OCI-LY7 (cell line): ENCODE measurements at regions not wholly inside any gene's neighbourhood (a gene's known extent, or its start where the extent isn't known, plus 50 kb on each side); places are given as distances from the start of the nearest gene placed in this dataset.

Experiments
- BruUV-seq: library from RNA; stranded (reverse); fragments of 400-500 nt; replicated peaks from 2 replicates; lab custom pipeline; 2021; lab: Mats Ljungman, UMichigan
- CTCF ChIA-PET: fragments of 300-600 bp; sonication (Branson Sonifier 250); formaldehyde crosslinking; loops from one replicate; lab custom pipeline; 2022; ENCODE audit warnings: antibody characterized with exemption; ENCODE audit not compliant: unreplicated experiment; lab: Charles Lee
- POLR2A ChIA-PET: fragments of 300-600 bp; sonication (Branson Sonifier 250); formaldehyde crosslinking; loops from one replicate; lab custom pipeline; 2022; ENCODE audit warnings: antibody characterized with exemption; lab: Charles Lee
- DNase-seq: peaks from one replicate; pipeline ENCODE4 v3.0.0-alpha.2; 2015; ENCODE audit warnings: low spot score
- H2AFZ ChIP-seq: fragments of 200-600 bp; sonication (generic), shearing (Covaris generic); 2 replicates; pipeline ENCODE4 v1.6.1; 2014; ENCODE audit warnings: mild to moderate bottlenecking, antibody characterized with exemption, low read length, moderate library complexity
- H3K27ac ChIP-seq: fragments of 200-600 bp; sonication (generic); 2 replicates; pipeline ENCODE4 v1.5.1; 2014; ENCODE audit warnings: mixed run types, low read depth, mild to moderate bottlenecking, moderate library complexity, low read length, inconsistent platforms; ENCODE audit not compliant: poor library complexity, severe bottlenecking
- H3K36me3 ChIP-seq: fragments of 200-600 bp; sonication (generic); 2 replicates; pipeline ENCODE4 v1.6.1; 2014; ENCODE audit warnings: mild to moderate bottlenecking, antibody characterized with exemption, low read length, moderate library complexity, mixed read lengths; ENCODE audit not compliant: insufficient read depth
- H3K4me1 ChIP-seq: fragments of 200-600 bp; sonication (generic); 2 replicates; pipeline ENCODE4 v1.5.1; 2014; ENCODE audit warnings: mild to moderate bottlenecking, low read length; ENCODE audit not compliant: insufficient read depth, poor library complexity, severe bottlenecking
- H3K4me2 ChIP-seq: fragments of 200-600 bp; sonication (generic); 2 replicates; pipeline ENCODE4 v1.6.1; 2014; ENCODE audit warnings: mild to moderate bottlenecking, low read length
- H3K4me3 ChIP-seq: fragments of 200-600 bp; sonication (generic); 2 replicates; pipeline ENCODE4 v1.5.1; 2014; ENCODE audit warnings: mild to moderate bottlenecking, low read depth, low read length; ENCODE audit not compliant: poor library complexity, severe bottlenecking
- H3K79me2 ChIP-seq: fragments of 200-600 bp; sonication (generic); 2 replicates; pipeline ENCODE4 v1.6.1; 2016; ENCODE audit warnings: low read depth, mild to moderate bottlenecking, low read length, moderate library complexity, mixed read lengths; ENCODE audit not compliant: insufficient read depth
- H3K9me2 ChIP-seq: fragments of 200-600 bp; sonication (generic); 2 replicates; pipeline ENCODE4 v1.6.1; 2016; ENCODE audit warnings: mild to moderate bottlenecking, low read length, mixed read lengths; ENCODE audit not compliant: insufficient read depth
- H3K9me3 ChIP-seq: fragments of 200-600 bp; sonication (generic); 2 replicates; pipeline ENCODE4 v1.6.1; 2014; ENCODE audit warnings: mild to moderate bottlenecking, mixed run types, low read length, mixed read lengths
- H4K20me1 ChIP-seq: fragments of 200-600 bp; sonication (generic); 2 replicates; pipeline ENCODE4 v1.6.1; 2014; ENCODE audit warnings: mild to moderate bottlenecking, antibody characterized with exemption, low read length, moderate library complexity, mixed read lengths; ENCODE audit not compliant: insufficient read depth
- CTCF ChIP-seq: fragments of 200-600 bp; sonication (generic); conservative IDR thresholded peaks from 2 replicates; pipeline ENCODE4 v1.5.1; 2014; ENCODE audit warnings: mild to moderate bottlenecking, antibody characterized with exemption, low read length, moderate library complexity, mixed read lengths
- EZH2phosphoT487 ChIP-seq: fragments of 200-600 bp; sonication (generic); IDR thresholded peaks from 2 replicates; pipeline ENCODE4 v1.6.1; 2018; ENCODE audit warnings: low read depth, borderline replicate concordance, mild to moderate bottlenecking, mixed run types, antibody characterized with exemption, low read length, moderate library complexity, mixed read lengths
- intact Hi-C: fragments of 100-400 bp; cut with micrococcal nuclease; formaldehyde crosslinking; loops from one replicate; pipeline ENCODE4 v1.10.0; 2022; ENCODE audit not compliant: unreplicated experiment

GRCh38 chr12:113697651-113698509 is 226.2 kb upstream of the LHX5 start:
- Histone ChIP-seq H3K27ac (no peak overlapping the region), H3K9me3 (no peaks in the 10 kb centered on the region), H2AFZ (no peak overlapping the region), H3K4me1 (no peaks in the 10 kb centered on the region), H3K79me2 (no peaks in the 10 kb centered on the region), H3K9me2 (no peaks in the 10 kb centered on the region), H3K4me3 (no peak overlapping the region), H3K36me3 (no peaks in the 10 kb centered on the region), H3K4me2 (no peak overlapping the region), H4K20me1 (no peaks in the 10 kb centered on the region)
- ChIA-PET POLR2A (no interaction called here), CTCF (no interaction called here)
- intact Hi-C loops = no loop called here
- TF ChIP-seq EZH2phosphoT487 = no peak
- no peak for TF ChIP-seq CTCF
- no TSS peak for BruUV-seq
- no peak for DNase-seq

- BruUV-seq = no TSS peak
- no peak overlapping the region for H3K4me3 ChIP-seq
- ChIA-PET POLR2A (no interaction called here), CTCF (no interaction called here)
- no peak overlapping the region for H3K27ac ChIP-seq
- no peak overlapping the region for H2AFZ ChIP-seq
- H4K20me1 ChIP-seq = no peaks in the 10 kb centered on the region
- no peaks in the 10 kb centered on the region for H3K9me2 ChIP-seq
- H3K4me2 ChIP-seq = no peak overlapping the region
- no peaks in the 10 kb centered on the region for H3K36me3 ChIP-seq
- no peak for DNase-seq
- intact Hi-C loops = no loop called here
- H3K79me2 ChIP-seq = no peaks in the 10 kb centered on the region
- H3K9me3 ChIP-seq = no peaks in the 10 kb centered on the region
- TF ChIP-seq EZH2phosphoT487 = no peak
- TF ChIP-seq CTCF = no peak
- no peaks in the 10 kb centered on the region for H3K4me1 ChIP-seq
These were observed 225.4 kb upstream of the LHX5 start for GRCh38 chr12:113697104-113697503.

- POLR2A ChIA-PET = no interaction called here
- no peaks in the 10 kb centered on the region for H3K4me1 ChIP-seq
- no peak overlapping the region for H2AFZ ChIP-seq
These were observed 222.0 kb upstream of the LHX5 start for GRCh38 chr12:113693693-113694092.

More at GRCh38 chr12:113693693-113694092, 222.0 kb upstream of the LHX5 start:
- Histone ChIP-seq H3K4me3 (no peak overlapping the region), H3K9me3 (no peaks in the 10 kb centered on the region), H4K20me1 (no peaks in the 10 kb centered on the region), H3K36me3 (no peaks in the 10 kb centered on the region), H3K79me2 (no peaks in the 10 kb centered on the region), H3K27ac (no peak overlapping the region), H3K9me2 (no peaks in the 10 kb centered on the region), H3K4me2 (no peak overlapping the region)
- intact Hi-C loops = no loop called here
- no peak for DNase-seq
- no TSS peak for BruUV-seq
- CTCF ChIA-PET = no interaction called here
- TF ChIP-seq EZH2phosphoT487 (no peak), CTCF (no peak)
